GM12878 (cell line): ENCODE measurements at regions not wholly inside any gene's neighbourhood (a gene's known extent, or its start where the extent isn't known, plus 50 kb on each side); places are given as distances from the start of the nearest gene placed in this dataset.

Source experiments
- ATAC-seq: fragments of 200-7000 bp; cut with Tn5 transposase; 3 replicates; pipeline ENCODE4 v1.9.1; 2020; ENCODE audit warnings: mild to moderate bottlenecking, moderate library complexity
- BruUV-seq: library from RNA; stranded (reverse); fragments of 400-500 nt; replicated peaks from 2 replicates; lab custom pipeline; 2021; lab: Mats Ljungman, UMichigan
- CTCF ChIA-PET: fragments of 300-600 bp; sonication (Branson Sonifier 250); formaldehyde crosslinking; extraction: SDS; loops from one replicate; lab custom pipeline; 2021; ENCODE audit warnings: inconsistent platforms; lab: Yijun Ruan, JAX
- POLR2A ChIA-PET: fragments of 350-600 bp; formaldehyde crosslinking; extraction: SDS; loops from one replicate; lab custom pipeline; 2021; ENCODE audit warnings: inconsistent platforms; lab: Charles Lee
- RAD21 ChIA-PET: fragments of 300-600 bp; sonication (Branson Sonifier 250); formaldehyde crosslinking; loops from one replicate; lab custom pipeline; 2023; ENCODE audit warnings: antibody characterized with exemption; ENCODE audit not compliant: unreplicated experiment; lab: Charles Lee
- SMC1A ChIA-PET: fragments of 300-600 bp; sonication (Branson Sonifier 250); formaldehyde crosslinking; loops from one replicate; lab custom pipeline; 2023; ENCODE audit not compliant: unreplicated experiment, uncharacterized antibody; lab: Charles Lee
- DNase-seq: peaks from one replicate; pipeline ENCODE4 v3.0.0-alpha.2; 2011; ENCODE audit warnings: low read depth, low spot score
- FAIRE-seq: peaks from 3 replicates; lab custom pipeline; 2011; peaks lifted over from hg19 to GRCh38; lab: Jason Lieb, UNC
- H2AFZ ChIP-seq: 2 replicates; pipeline ENCODE4 v1.6.0; 2011; ENCODE audit warnings: low read depth, low read length, control low read depth; ENCODE audit not compliant: control insufficient read depth
- H3K27ac ChIP-seq: 2 replicates; pipeline ENCODE4 v1.5.1; 2011; ENCODE audit warnings: control low read depth; ENCODE audit not compliant: control insufficient read depth, insufficient read depth
- H3K27me3 ChIP-seq, 2 experiments: replicated peaks in 1 of 2; 2 replicates each; pipeline versions ENCODE4 v1.6.0 to v1.6.1; 2011; ENCODE audit warnings: low read length in 1 of 2; ENCODE audit not compliant: control insufficient read depth in 2 of 2, insufficient read depth in 2 of 2
- H3K36me3 ChIP-seq, 2 experiments: 2 replicates each; pipeline ENCODE4 v1.5.1; 2011; ENCODE audit warnings: low read length in 1 of 2; ENCODE audit not compliant: control insufficient read depth in 2 of 2, insufficient read depth in 2 of 2
- H3K4me1 ChIP-seq: 2 replicates; pipeline ENCODE4 v1.6.1; 2011; ENCODE audit warnings: mild to moderate bottlenecking, low read length, moderate library complexity, mixed read lengths; ENCODE audit not compliant: control insufficient read depth, insufficient read depth
- H3K4me2 ChIP-seq: 2 replicates; pipeline ENCODE4 v1.6.0; 2011; ENCODE audit warnings: control low read depth; ENCODE audit not compliant: control insufficient read depth, insufficient read depth
- H3K4me3 ChIP-seq: fragments of 200-600 bp; sonication (generic); 2 replicates; pipeline ENCODE4 v1.5.1; 2016
- H3K79me2 ChIP-seq: 2 replicates; pipeline ENCODE4 v1.6.0; 2011; ENCODE audit warnings: low read length; ENCODE audit not compliant: control insufficient read depth, insufficient read depth
- H3K9ac ChIP-seq: 2 replicates; pipeline ENCODE4 v1.8.0; 2011; ENCODE audit warnings: low read length, control low read depth, mixed read lengths; ENCODE audit not compliant: control insufficient read depth, insufficient read depth
- H3K9me3 ChIP-seq: replicated peaks from 3 replicates; pipeline ENCODE4 v1.5.1; 2011; ENCODE audit warnings: mild to moderate bottlenecking, low read length; ENCODE audit not compliant: control insufficient read depth, insufficient read depth
- H4K20me1 ChIP-seq: 2 replicates; pipeline ENCODE4 v1.6.0; 2011; ENCODE audit not compliant: control insufficient read depth, insufficient read depth
- EP300 ChIP-seq, 2 experiments: fragments of 150-350 bp in 1 of 2; IDR thresholded peaks; 2 replicates each; pipeline ENCODE4 v1.6.1; 2011 to 2012; ENCODE audit warnings: low read depth in 2 of 2, low read length in 2 of 2, borderline replicate concordance in 1 of 2, improper control_type of control experiment in 1 of 2, inconsistent platforms in 1 of 2; ENCODE audit not compliant: control insufficient read depth in 1 of 2
- EZH2 ChIP-seq: IDR thresholded peaks from 2 replicates; pipeline ENCODE4 v1.6.1; 2012; ENCODE audit warnings: low read depth, mild to moderate bottlenecking, control low read depth, inconsistent platforms, low read length, borderline replicate concordance; ENCODE audit not compliant: control insufficient read depth
- HCFC1 ChIP-seq: fragments of 150-350 bp; IDR thresholded peaks from 2 replicates; pipeline ENCODE4 v1.6.1; 2014; ENCODE audit warnings: low read length
- JUNB ChIP-seq: IDR thresholded peaks from 2 replicates; pipeline ENCODE4 v1.6.1; 2016; ENCODE audit warnings: antibody characterized with exemption, mild to moderate bottlenecking
- MEF2A ChIP-seq: IDR thresholded peaks from 2 replicates; pipeline ENCODE4 v1.6.1; 2011; ENCODE audit warnings: low read depth, mild to moderate bottlenecking, low read length, moderate library complexity; ENCODE audit not compliant: insufficient read depth
- MTA2 ChIP-seq: fragments of 450-650 bp; IDR thresholded peaks from 2 replicates; pipeline ENCODE4 v1.6.1; 2016; ENCODE audit warnings: low read depth, mild to moderate bottlenecking, moderate library complexity
- MYB ChIP-seq: fragments of 150-350 bp; IDR thresholded peaks from 2 replicates; pipeline ENCODE4 v1.6.1; 2014; ENCODE audit warnings: mild to moderate bottlenecking, low read depth, low read length, borderline replicate concordance
- POLR2AphosphoS2 ChIP-seq: IDR thresholded peaks from 2 replicates; pipeline ENCODE4 v1.6.1; 2011; ENCODE audit warnings: low read depth, mild to moderate bottlenecking, low read length, improper control_type of control experiment, moderate library complexity
- SP1 ChIP-seq: IDR thresholded peaks from one replicate; pipeline ENCODE4 v1.6.1; 2011; ENCODE audit warnings: low read depth, low read length
- YY1 ChIP-seq: IDR thresholded peaks from 2 replicates; pipeline ENCODE4 v1.6.1; 2011; ENCODE audit warnings: low read depth, mild to moderate bottlenecking, low read length
- WGBS: methylation state at CpG from one replicate; pipeline ENCODE4 v1.1.6; 2016; ENCODE audit warnings: low lambda C conversion rate; ENCODE audit not compliant: insufficient replicate concordance, insufficient coverage; ENCODE audit errors: missing lambda C conversion rate; 5-methylcytosine and 5-hydroxymethylcytosine counted together
- in situ Hi-C: fragments of 300-500 bp; cut with MboI; formaldehyde crosslinking; loops from 9 replicates; pipeline ENCODE4 v1.14.3; 2018; ENCODE audit warnings: mixed read lengths
- intact Hi-C: fragments of 100-400 bp; cut with micrococcal nuclease; formaldehyde crosslinking; loops from one replicate; pipeline ENCODE4 v1.14.2; 2022; ENCODE audit not compliant: unreplicated experiment
- TF ChIP-seq, protein P1 (sequence below): IDR thresholded peaks from 2 replicates; pipeline ENCODE4 v1.6.1; 2011; ENCODE audit warnings: low read depth, low read length, improper control_type of control experiment, borderline replicate concordance
- TF ChIP-seq, protein P2 (sequence below): fragments of 450-650 bp; formaldehyde crosslinking; IDR thresholded peaks from 2 replicates; pipeline ENCODE4 v1.4.0; 2020; ENCODE audit warnings: mild to moderate bottlenecking, moderate library complexity
- TF ChIP-seq, protein P3 (sequence below): fragments of 450-650 bp; IDR thresholded peaks from 2 replicates; pipeline ENCODE4 v1.6.1; 2016; ENCODE audit warnings: mild to moderate bottlenecking
- TF ChIP-seq, protein P4 (sequence below): fragments of 450-650 bp; IDR thresholded peaks from 2 replicates; pipeline ENCODE4 v1.6.1; 2017; ENCODE audit warnings: mild to moderate bottlenecking, moderate library complexity

DNA sequence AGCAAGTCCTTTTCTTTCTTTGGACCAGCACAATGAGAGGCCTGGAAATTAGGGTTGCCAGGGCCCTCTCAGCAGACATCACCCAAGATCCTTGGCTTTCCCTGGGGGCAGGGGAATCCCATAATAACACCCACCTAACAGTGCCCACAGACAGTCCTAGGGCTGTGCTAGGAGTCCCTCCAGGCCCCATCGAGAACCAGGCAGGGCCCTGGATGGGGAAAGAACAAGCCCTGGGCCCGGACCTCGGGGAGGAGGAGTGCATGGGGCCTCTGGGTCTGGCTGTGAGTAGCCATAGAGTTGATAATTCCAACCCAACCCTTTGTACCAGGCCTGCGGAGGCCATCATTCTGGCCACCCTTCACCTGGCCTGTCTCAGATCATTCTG lies 201.2 kb upstream of the ZMIZ1 start (continued):
- TF ChIP-seq, protein P1, sequence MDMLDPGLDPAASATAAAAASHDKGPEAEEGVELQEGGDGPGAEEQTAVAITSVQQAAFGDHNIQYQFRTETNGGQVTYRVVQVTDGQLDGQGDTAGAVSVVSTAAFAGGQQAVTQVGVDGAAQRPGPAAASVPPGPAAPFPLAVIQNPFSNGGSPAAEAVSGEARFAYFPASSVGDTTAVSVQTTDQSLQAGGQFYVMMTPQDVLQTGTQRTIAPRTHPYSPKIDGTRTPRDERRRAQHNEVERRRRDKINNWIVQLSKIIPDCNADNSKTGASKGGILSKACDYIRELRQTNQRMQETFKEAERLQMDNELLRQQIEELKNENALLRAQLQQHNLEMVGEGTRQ: no peak
- TF ChIP-seq, protein P2, sequence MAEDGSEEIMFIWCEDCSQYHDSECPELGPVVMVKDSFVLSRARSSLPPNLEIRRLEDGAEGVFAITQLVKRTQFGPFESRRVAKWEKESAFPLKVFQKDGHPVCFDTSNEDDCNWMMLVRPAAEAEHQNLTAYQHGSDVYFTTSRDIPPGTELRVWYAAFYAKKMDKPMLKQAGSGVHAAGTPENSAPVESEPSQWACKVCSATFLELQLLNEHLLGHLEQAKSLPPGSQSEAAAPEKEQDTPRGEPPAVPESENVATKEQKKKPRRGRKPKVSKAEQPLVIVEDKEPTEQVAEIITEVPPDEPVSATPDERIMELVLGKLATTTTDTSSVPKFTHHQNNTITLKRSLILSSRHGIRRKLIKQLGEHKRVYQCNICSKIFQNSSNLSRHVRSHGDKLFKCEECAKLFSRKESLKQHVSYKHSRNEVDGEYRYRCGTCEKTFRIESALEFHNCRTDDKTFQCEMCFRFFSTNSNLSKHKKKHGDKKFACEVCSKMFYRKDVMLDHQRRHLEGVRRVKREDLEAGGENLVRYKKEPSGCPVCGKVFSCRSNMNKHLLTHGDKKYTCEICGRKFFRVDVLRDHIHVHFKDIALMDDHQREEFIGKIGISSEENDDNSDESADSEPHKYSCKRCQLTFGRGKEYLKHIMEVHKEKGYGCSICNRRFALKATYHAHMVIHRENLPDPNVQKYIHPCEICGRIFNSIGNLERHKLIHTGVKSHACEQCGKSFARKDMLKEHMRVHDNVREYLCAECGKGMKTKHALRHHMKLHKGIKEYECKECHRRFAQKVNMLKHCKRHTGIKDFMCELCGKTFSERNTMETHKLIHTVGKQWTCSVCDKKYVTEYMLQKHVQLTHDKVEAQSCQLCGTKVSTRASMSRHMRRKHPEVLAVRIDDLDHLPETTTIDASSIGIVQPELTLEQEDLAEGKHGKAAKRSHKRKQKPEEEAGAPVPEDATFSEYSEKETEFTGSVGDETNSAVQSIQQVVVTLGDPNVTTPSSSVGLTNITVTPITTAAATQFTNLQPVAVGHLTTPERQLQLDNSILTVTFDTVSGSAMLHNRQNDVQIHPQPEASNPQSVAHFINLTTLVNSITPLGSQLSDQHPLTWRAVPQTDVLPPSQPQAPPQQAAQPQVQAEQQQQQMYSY: no peak
- TF ChIP-seq, protein P3, sequence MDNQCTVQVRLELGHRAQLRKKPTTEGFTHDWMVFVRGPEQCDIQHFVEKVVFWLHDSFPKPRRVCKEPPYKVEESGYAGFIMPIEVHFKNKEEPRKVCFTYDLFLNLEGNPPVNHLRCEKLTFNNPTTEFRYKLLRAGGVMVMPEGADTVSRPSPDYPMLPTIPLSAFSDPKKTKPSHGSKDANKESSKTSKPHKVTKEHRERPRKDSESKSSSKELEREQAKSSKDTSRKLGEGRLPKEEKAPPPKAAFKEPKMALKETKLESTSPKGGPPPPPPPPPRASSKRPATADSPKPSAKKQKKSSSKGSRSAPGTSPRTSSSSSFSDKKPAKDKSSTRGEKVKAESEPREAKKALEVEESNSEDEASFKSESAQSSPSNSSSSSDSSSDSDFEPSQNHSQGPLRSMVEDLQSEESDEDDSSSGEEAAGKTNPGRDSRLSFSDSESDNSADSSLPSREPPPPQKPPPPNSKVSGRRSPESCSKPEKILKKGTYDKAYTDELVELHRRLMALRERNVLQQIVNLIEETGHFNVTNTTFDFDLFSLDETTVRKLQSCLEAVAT: no peak
- TF ChIP-seq MEF2A (no peak), MTA2 (no peak), EP300 (IDR thresholded peaks at IDR 0.05; ENCODE audit: borderline replicate concordance in 1 of 2, control insufficient read depth in 1 of 2, low read depth in 2 of 2, low read length in 2 of 2) (no peak)

DNA sequence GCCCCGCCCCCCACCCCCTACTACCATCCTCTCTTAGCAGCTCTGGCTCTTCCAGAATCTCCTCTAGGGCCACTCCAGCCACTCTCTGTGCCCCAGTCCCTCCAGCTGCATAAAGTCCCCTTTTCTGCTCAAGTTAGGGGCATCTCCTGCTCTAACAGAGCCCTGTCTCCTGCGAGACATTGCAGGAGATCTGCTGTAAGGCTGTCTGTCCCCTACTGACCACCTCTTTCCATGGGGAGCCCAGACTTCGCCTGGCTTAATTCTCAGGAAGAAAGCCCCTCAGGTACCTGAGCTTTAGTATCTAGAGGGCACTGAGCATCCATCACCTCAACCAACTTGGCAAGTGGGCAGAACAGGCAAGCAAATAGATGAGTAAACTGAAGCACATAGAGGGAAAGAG lies 200.7 kb upstream of the ZMIZ1 start:
- Histone ChIP-seq H3K79me2 (no peaks in the 10 kb centered on the region), H3K27ac (no peak overlapping the region), H2AFZ (no peak overlapping the region), H3K9ac (no peak overlapping the region), H3K4me2 (no peak overlapping the region), H3K4me3 (no peak overlapping the region), H3K4me1 (no peaks in the 10 kb centered on the region), H3K36me3 (no peaks in the 10 kb centered on the region), H4K20me1 (no peaks in the 10 kb centered on the region), H3K9me3 (no peaks in the 10 kb centered on the region), H3K27me3 (peaks cover 2 to 3% of the 10 kb centered on the region in 2 experiments; a peak in 3 of 4 replicates)
- no peak for FAIRE-seq
- no TSS peak for BruUV-seq
- POLR2A ChIA-PET: no interaction called here
- 0% methylated on average over 2 of the region's 3 CpGs for WGBS
- RAD21 ChIA-PET: no interaction called here
- SMC1A ChIA-PET: no interaction called here
- intact Hi-C loops: no loop called here
- in situ Hi-C loops: no loop called here
- CTCF ChIA-PET: no interaction called here
- no peak for DNase-seq
- no peak for ATAC-seq
- TF ChIP-seq SP1: no peak
- TF ChIP-seq EZH2: no peak
- no peak for TF ChIP-seq YY1
- TF ChIP-seq MYB: no peak
- no peak for TF ChIP-seq HCFC1
- no peak for TF ChIP-seq JUNB
- no peak for TF ChIP-seq POLR2AphosphoS2
- TF ChIP-seq, protein P4, sequence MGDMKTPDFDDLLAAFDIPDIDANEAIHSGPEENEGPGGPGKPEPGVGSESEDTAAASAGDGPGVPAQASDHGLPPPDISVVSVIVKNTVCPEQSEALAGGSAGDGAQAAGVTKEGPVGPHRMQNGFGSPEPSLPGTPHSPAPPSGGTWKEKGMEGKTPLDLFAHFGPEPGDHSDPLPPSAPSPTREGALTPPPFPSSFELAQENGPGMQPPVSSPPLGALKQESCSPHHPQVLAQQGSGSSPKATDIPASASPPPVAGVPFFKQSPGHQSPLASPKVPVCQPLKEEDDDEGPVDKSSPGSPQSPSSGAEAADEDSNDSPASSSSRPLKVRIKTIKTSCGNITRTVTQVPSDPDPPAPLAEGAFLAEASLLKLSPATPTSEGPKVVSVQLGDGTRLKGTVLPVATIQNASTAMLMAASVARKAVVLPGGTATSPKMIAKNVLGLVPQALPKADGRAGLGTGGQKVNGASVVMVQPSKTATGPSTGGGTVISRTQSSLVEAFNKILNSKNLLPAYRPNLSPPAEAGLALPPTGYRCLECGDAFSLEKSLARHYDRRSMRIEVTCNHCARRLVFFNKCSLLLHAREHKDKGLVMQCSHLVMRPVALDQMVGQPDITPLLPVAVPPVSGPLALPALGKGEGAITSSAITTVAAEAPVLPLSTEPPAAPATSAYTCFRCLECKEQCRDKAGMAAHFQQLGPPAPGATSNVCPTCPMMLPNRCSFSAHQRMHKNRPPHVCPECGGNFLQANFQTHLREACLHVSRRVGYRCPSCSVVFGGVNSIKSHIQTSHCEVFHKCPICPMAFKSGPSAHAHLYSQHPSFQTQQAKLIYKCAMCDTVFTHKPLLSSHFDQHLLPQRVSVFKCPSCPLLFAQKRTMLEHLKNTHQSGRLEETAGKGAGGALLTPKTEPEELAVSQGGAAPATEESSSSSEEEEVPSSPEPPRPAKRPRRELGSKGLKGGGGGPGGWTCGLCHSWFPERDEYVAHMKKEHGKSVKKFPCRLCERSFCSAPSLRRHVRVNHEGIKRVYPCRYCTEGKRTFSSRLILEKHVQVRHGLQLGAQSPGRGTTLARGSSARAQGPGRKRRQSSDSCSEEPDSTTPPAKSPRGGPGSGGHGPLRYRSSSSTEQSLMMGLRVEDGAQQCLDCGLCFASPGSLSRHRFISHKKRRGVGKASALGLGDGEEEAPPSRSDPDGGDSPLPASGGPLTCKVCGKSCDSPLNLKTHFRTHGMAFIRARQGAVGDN: no peak
